Transverse colon (tissue), 4 donors: ENCODE measurements at regions not wholly inside any gene's neighbourhood (a gene's known extent, or its start where the extent isn't known, plus 50 kb on each side); places are given as distances from the start of the nearest gene placed in this dataset.

ENCODE experiments used
- DNase-seq: peaks from one replicate; pipeline ENCODE4 v3.0.0-alpha.2; 2019
- H3K27ac ChIP-seq, 4 donors: fragments of 200-600 bp; sonication (generic); 2 replicates each; pipeline ENCODE4 v1.5.1; 2016 to 2018; ENCODE audit warnings: inconsistent platforms in 4 of 4
- H3K27me3 ChIP-seq: fragments of 200-600 bp; sonication (generic); 2 replicates; pipeline ENCODE4 v1.5.1; 2017; ENCODE audit warnings: inconsistent platforms
- H3K36me3 ChIP-seq, 4 donors: fragments of 200-600 bp; sonication (generic); 2 replicates each; pipeline ENCODE4 v1.5.1; 2017 to 2019; ENCODE audit warnings: inconsistent platforms in 4 of 4
- H3K4me1 ChIP-seq, 4 donors: fragments of 200-600 bp; sonication (generic); 2 replicates each; pipeline ENCODE4 v1.5.1; 2017 to 2020; ENCODE audit warnings: inconsistent platforms in 4 of 4
- H3K4me3 ChIP-seq, 4 donors: fragments of 200-600 bp; sonication (generic); 1 replicate in 1 of 4; 2 replicates in 3 of 4; pipeline versions ENCODE4 v1.5.1 to v1.6.1; 2017 to 2019; ENCODE audit warnings: inconsistent platforms in 4 of 4
- H3K9me3 ChIP-seq, 2 donors: fragments of 200-600 bp; sonication (generic); 2 replicates each; pipeline ENCODE4 v1.5.1; 2017 to 2019; ENCODE audit warnings: inconsistent platforms in 2 of 2
- CTCF ChIP-seq, 5 experiments: fragments of 200-600 bp in 3 of 5; fragments of 450-650 bp in 2 of 5; sonication (generic) in 3 of 5; IDR thresholded peaks; 1 replicate in 2 of 5; 2 replicates in 3 of 5; pipeline ENCODE4 v1.5.1; 2016 to 2017; ENCODE audit warnings: antibody characterized with exemption in 5 of 5, inconsistent platforms in 3 of 5, mild to moderate bottlenecking in 2 of 5, moderate library complexity in 1 of 5
- EP300 ChIP-seq: sonication (generic); formaldehyde crosslinking; IDR thresholded peaks from one replicate; pipeline ENCODE4 v1.6.1; 2017; ENCODE audit warnings: antibody characterized with exemption, low read depth
- POLR2A ChIP-seq: fragments of 450-650 bp; IDR thresholded peaks from one replicate; pipeline ENCODE4 v1.6.1; 2016; ENCODE audit warnings: antibody characterized with exemption, mild to moderate bottlenecking, moderate library complexity
- POLR2AphosphoS5 ChIP-seq, 3 donors: sonication (generic); formaldehyde crosslinking; IDR thresholded peaks; one replicate each; pipeline ENCODE4 v1.6.1; 2016; ENCODE audit warnings: antibody characterized with exemption in 3 of 3
- WGBS, 2 donors: methylation state at CpG; one replicate each; pipeline ENCODE4 v1.1.5; 2018; ENCODE audit warnings: low coverage in 1 of 2; 5-methylcytosine and 5-hydroxymethylcytosine counted together
- in situ Hi-C, 4 donors: fragments of 200-750 bp; cut with MboI; loops; one replicate each; pipeline versions ENCODE4 v1.15.0 to v1.15.1; 2017; ENCODE audit warnings: low sequenced_read_pairs in 3 of 4, low pct_ligation_motif_present in 1 of 4, low pct_unique_long_range_greater_than_20kb in 1 of 4
- intact Hi-C: fragments of 100-400 bp; cut with DNase I; formaldehyde crosslinking; loops from one replicate; pipeline ENCODE4 v1.15.1; 2023; ENCODE audit warnings: low total_unique reads

GRCh38 chr20:51087266-51087665 is 64.4 kb upstream of the KCNG1 start:
- H3K9me3 ChIP-seq = no peaks in the 10 kb centered on the region
- DNase-seq = no peak
- H3K4me3 ChIP-seq = no peak overlapping the region
- no peaks in the 10 kb centered on the region for H3K36me3 ChIP-seq
- in situ Hi-C loops = no loop called here
- WGBS, 2 donors = 11 to 48% methylated on average over 1 to 4 of the region's 4 CpGs
- H3K4me1 ChIP-seq = peaks cover 0 to 3% (median 0%) of the 10 kb centered on the region in 4 donors
- no peak for TF ChIP-seq CTCF (IDR thresholded peaks at IDR 0.05)
- no peak for TF ChIP-seq POLR2AphosphoS5 (IDR thresholded peaks at IDR 0.05)
- TF ChIP-seq EP300 = no peak
- no peak for TF ChIP-seq POLR2A
- H3K27me3 ChIP-seq = peaks cover 32% of the 10 kb centered on the region
- intact Hi-C loops = no loop called here
- no peak overlapping the region for H3K27ac ChIP-seq

DNA sequence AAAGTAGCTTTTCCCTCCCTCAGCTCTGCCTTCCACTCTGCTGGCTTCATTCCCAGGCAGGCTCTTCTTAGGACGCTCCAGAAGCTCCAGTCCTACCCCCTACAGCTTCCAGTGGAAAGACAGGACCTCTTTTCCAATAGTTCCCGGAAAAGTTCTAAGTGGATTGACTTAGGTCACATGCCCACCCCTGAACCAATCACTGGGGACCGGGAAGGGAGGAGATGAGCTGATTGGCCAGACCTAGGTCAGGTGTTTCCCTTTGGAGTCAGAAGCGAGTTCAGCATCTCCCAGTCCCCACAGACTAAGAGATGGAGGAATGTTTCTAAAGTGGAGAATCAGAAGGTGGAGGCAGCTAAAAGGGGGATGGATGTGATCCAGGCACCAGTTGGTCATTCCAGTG is 62.9 kb upstream of the KCNG1 start:
- intact Hi-C loops (no loop called here), in situ Hi-C loops (no loop called here)
- Histone ChIP-seq H3K4me3 (no peak overlapping the region), H3K36me3 (no peaks in the 10 kb centered on the region), H3K27ac (no peak overlapping the region), H3K4me1 (peaks cover 0 to 3% (median 0%) of the 10 kb centered on the region in 4 donors), H3K9me3 (no peaks in the 10 kb centered on the region), H3K27me3 (peaks cover 18% of the 10 kb centered on the region)
- no peak for DNase-seq
- 88 to 100% methylated on average over 1 to 4 of the region's 4 CpGs for WGBS, 2 donors
- TF ChIP-seq CTCF (IDR thresholded peaks at IDR 0.05) (no peak), POLR2AphosphoS5 (IDR thresholded peaks at IDR 0.05) (no peak), EP300 (no peak), POLR2A (no peak)

DNA sequence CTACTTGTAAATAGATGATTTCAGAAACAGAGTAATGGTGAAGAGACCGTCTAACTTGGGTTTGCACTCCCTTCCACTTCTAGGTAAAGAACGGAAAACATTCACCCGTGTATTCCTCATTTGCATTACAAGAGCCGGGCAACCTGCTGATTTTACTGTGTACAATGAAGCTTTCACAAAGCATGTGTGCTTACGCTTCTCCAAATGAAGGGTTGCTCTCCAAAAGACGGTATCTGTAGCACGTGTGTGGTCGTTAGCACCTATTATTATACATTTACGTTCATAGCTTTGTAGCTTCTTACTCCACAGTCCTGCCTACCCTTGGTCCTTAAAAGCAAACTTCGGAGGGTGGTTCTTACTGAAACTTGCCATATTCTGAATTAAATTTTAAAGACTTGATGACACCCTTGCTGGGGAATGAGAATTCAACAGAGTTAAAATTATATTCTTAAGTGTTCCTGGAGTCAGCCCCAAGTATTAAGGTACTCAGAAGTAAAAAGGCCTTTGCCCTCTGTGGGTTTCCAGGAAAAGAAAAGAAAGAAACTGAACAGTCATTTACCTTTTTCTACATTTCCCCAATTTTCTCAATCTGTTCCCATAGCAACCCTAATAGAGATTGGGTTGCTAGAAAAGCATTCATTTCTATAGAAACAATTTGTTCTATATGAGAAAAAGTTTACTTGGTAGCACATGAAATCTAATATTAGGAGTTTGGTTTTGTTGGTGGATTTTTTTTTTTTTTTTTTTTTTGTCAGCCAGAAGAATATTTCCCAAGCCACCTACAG is 61.9 kb upstream of the KCNG1 start:
- Histone ChIP-seq H3K4me3 (no peak overlapping the region), H3K36me3 (no peaks in the 10 kb centered on the region), H3K9me3 (no peaks in the 10 kb centered on the region), H3K4me1 (peaks cover 0 to 3% (median 0%) of the 10 kb centered on the region in 4 donors), H3K27ac (no peak overlapping the region), H3K27me3 (peaks cover 20% of the 10 kb centered on the region)
- TF ChIP-seq EP300 = no peak
- TF ChIP-seq POLR2AphosphoS5 (IDR thresholded peaks at IDR 0.05) = no peak
- no peak for TF ChIP-seq POLR2A
- TF ChIP-seq CTCF (IDR thresholded peaks at IDR 0.05) = no peak
- DNase-seq = no peak
- intact Hi-C loops = no loop called here
- 67 to 70% methylated on average over 10 of the region's 10 CpGs for WGBS, 2 donors
- in situ Hi-C loops = no loop called here

GRCh38 chr20:51083447-51083846 is 60.5 kb upstream of the KCNG1 start:
- Histone ChIP-seq H3K27me3 (peaks cover 18% of the 10 kb centered on the region), H3K4me3 (no peak overlapping the region), H3K4me1 (peaks cover 0 to 3% (median 0%) of the 10 kb centered on the region in 4 donors), H3K27ac (no peak overlapping the region), H3K36me3 (no peaks in the 10 kb centered on the region), H3K9me3 (no peaks in the 10 kb centered on the region)
- DNase-seq = no peak
- in situ Hi-C loops (no loop called here), intact Hi-C loops (no loop called here)
- WGBS, 2 donors = 80 to 100% methylated on average over 3 to 4 of the region's 4 CpGs
- TF ChIP-seq POLR2A = no peak
- TF ChIP-seq POLR2AphosphoS5 (IDR thresholded peaks at IDR 0.05) = no peak
- no peak for TF ChIP-seq CTCF (IDR thresholded peaks at IDR 0.05)
- TF ChIP-seq EP300 = no peak
